Thoracic aorta (tissue), 2 donors: ENCODE measurements at regions not wholly inside any gene's neighbourhood (a gene's known extent, or its start where the extent isn't known, plus 50 kb on each side); places are given as distances from the start of the nearest gene placed in this dataset.

ENCODE experiments used
- ATAC-seq: fragments of 150-250 bp; one replicate; pipeline ENCODE4 v1.8.0; 2017; ENCODE audit warnings: low read depth; ENCODE audit not compliant: insufficient number of reproducible peaks, low FRiP score
- DNase-seq: peaks from one replicate; pipeline ENCODE4 v3.0.0-alpha.2; 2020; ENCODE audit warnings: low spot score
- H3K27ac ChIP-seq, 2 donors: fragments of 200-600 bp; sonication (generic); 1 replicate in 1 of 2; 2 replicates in 1 of 2; pipeline ENCODE4 v1.5.1; 2016; ENCODE audit warnings: mild to moderate bottlenecking in 2 of 2, moderate library complexity in 2 of 2
- H3K27me3 ChIP-seq: fragments of 200-600 bp; sonication (generic); replicated peaks from 2 replicates; pipeline ENCODE4 v1.6.0; 2016; ENCODE audit warnings: mild to moderate bottlenecking; ENCODE audit not compliant: insufficient read depth
- H3K36me3 ChIP-seq: fragments of 200-600 bp; sonication (generic); one replicate; pipeline ENCODE4 v1.5.1; 2016
- H3K4me1 ChIP-seq, 2 donors: fragments of 200-600 bp; sonication (generic); 1 replicate in 1 of 2; 2 replicates in 1 of 2; pipeline versions ENCODE4 v1.5.1 to v1.6.0; 2016; ENCODE audit warnings: low read depth in 2 of 2, mild to moderate bottlenecking in 1 of 2; ENCODE audit not compliant: control insufficient read depth in 1 of 2
- H3K4me3 ChIP-seq: fragments of 200-600 bp; sonication (generic); 2 replicates; pipeline ENCODE4 v1.5.1; 2016; ENCODE audit warnings: mild to moderate bottlenecking
- H3K9me3 ChIP-seq: fragments of 200-600 bp; sonication (generic); 2 replicates; pipeline ENCODE4 v1.5.1; 2016
- TF ChIP-seq, protein P1 (sequence below): fragments of 200-600 bp; sonication (generic); IDR thresholded peaks from one replicate; pipeline ENCODE4 v1.5.1; 2019; ENCODE audit warnings: antibody characterized with exemption

DNA sequence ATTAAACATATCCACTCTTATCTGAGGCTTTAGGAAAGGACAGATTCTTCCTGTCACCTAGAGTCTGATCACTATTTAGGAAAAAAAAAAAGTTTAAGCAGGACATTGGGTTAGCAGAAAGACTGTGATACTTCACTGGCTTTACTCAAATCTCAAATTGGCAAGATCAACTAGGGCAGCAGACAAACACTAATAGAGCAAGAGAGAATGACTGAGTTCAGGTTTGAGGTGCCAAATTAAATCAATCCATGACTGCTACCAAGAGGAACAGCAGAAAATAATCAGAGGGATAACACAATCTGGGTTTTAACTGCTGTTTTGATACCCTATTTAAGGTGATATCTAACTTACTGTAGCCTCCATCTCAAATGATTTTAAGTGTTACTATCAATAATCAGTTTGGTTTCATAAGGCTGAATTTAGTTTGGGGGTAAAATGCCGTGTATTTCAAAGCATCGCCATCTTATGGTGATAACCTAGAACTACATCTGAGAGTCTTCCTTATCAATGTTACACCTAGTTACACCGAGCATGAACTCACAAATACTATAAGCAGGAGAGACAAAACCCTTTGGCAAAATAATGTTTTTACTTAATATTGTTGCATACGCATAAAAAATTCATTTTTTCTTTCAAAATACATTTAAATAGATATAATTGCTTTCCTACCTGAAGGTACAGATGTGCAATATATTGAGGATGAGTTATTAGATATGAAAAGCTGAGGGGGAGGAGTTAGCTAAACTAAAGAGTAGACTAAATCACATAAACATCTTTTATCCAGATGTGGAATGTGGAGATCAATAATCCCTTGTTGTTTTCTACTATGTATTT lies 286.4 kb upstream of the CDH12 start:
- Histone ChIP-seq H3K4me3 (no peak overlapping the region), H3K27ac (no peak overlapping the region), H3K9me3 (no peaks in the 10 kb centered on the region), H3K4me1 (no peaks in the 10 kb centered on the region), H3K36me3 (no peaks in the 10 kb centered on the region), H3K27me3 (no peaks in the 10 kb centered on the region)
- DNase-seq (no peak), ATAC-seq (no peak)
- TF ChIP-seq, protein P1, sequence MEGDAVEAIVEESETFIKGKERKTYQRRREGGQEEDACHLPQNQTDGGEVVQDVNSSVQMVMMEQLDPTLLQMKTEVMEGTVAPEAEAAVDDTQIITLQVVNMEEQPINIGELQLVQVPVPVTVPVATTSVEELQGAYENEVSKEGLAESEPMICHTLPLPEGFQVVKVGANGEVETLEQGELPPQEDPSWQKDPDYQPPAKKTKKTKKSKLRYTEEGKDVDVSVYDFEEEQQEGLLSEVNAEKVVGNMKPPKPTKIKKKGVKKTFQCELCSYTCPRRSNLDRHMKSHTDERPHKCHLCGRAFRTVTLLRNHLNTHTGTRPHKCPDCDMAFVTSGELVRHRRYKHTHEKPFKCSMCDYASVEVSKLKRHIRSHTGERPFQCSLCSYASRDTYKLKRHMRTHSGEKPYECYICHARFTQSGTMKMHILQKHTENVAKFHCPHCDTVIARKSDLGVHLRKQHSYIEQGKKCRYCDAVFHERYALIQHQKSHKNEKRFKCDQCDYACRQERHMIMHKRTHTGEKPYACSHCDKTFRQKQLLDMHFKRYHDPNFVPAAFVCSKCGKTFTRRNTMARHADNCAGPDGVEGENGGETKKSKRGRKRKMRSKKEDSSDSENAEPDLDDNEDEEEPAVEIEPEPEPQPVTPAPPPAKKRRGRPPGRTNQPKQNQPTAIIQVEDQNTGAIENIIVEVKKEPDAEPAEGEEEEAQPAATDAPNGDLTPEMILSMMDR, result no peak

DNA sequence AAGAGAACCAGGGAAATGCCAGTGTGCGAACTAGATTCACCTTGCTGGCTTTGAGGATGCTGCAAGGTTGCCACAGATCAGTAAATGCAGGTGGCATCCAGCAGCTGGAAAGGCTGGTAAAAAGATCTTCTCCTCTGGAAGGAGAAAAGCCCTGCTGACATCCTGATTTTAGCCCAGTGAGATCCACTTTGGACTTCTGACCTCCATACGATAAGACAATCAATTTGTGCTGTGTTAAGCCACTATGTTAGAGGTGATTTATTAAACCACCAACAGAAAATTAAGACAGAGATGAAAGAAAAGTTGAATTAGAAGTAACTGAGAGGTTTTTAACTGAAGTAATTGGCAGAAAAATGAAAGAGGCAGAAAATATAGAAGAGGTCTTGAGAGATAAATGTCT lies 283.8 kb upstream of the CDH12 start:
- ATAC-seq (no peak), DNase-seq (no peak)
- Histone ChIP-seq H3K9me3 (no peaks in the 10 kb centered on the region), H3K4me3 (no peak overlapping the region), H3K36me3 (no peaks in the 10 kb centered on the region), H3K27ac (no peak overlapping the region), H3K27me3 (no peaks in the 10 kb centered on the region), H3K4me1 (no peaks in the 10 kb centered on the region)
- TF ChIP-seq, protein P1, result no peak

DNA sequence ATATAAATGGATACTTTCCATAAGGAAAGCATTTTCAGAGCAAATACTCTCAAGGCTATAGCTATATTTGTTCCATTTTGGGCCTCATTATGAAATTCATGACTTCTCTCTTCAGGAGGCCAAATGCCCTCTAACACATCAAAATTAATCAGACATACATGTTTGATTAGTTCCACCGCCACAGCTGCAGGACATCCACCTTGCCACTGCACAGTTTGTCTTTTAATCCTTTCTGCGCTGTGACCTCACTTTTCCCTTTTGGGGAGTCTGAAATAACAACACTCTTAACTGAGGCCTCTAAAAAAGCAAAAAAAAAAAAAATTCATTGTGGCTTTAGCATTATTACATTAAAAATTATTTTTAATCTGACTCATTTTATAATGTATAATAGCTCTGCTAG lies 279.1 kb upstream of the CDH12 start:
- Histone ChIP-seq H3K4me1 (no peaks in the 10 kb centered on the region), H3K9me3 (peaks cover 6% of the 10 kb centered on the region), H3K27me3 (no peaks in the 10 kb centered on the region), H3K27ac (no peak overlapping the region), H3K36me3 (no peaks in the 10 kb centered on the region), H3K4me3 (no peak overlapping the region)
- DNase-seq (no peak), ATAC-seq (no peak)
- TF ChIP-seq, protein P1, result no peak

DNA sequence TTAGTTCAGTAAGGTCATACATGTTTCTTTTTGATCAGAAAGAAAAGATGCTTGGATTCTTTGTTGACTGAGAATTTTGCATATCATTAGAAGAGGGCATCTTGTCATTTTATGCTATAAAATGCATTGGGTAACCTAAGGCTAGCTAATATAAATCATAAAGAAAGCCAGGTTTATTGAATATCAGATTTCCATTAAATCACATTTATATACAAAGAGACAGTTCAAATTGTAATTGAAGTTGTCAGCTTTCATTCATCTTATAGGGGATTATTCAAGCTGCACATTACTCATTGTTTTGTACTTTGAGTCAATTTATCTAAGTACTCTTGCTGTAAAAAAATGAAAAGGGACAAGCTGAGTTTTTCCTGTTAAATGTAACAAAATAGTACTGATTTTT lies 259.1 kb upstream of the CDH12 start:
- no peak for DNase-seq
- Histone ChIP-seq H3K27me3 (no peaks in the 10 kb centered on the region), H3K27ac (no peak overlapping the region), H3K4me1 (no peaks in the 10 kb centered on the region), H3K9me3 (no peaks in the 10 kb centered on the region), H3K36me3 (no peaks in the 10 kb centered on the region), H3K4me3 (no peak overlapping the region)
- no peak for ATAC-seq
- TF ChIP-seq, protein P1, result no peak

DNA sequence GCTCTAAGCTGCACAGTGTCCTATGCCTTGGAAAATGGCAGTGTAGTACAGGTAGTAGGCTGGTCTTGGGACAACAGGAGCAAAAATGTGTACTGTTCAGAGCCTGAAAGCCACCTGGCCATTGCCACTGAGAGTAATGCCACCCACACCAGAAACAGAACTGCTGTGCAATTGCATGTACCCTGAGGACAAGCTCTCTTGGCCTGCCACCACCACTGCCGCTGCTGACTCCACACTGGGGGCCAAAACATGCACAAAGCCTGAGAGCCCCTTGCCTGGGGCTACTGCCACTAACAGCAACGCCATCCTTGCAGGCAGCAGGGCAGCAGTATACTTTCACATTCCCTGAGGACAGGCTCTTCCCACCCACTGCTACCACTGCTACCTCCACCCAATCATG lies 251.9 kb upstream of the CDH12 start:
- ATAC-seq (no peak), DNase-seq (no peak)
- Histone ChIP-seq H3K36me3 (no peaks in the 10 kb centered on the region), H3K27ac (no peak overlapping the region), H3K27me3 (no peaks in the 10 kb centered on the region), H3K4me3 (no peak overlapping the region), H3K4me1 (no peaks in the 10 kb centered on the region), H3K9me3 (no peaks in the 10 kb centered on the region)
- TF ChIP-seq, protein P1, result no peak
